Activated CD8-positive, alpha-beta T cell treated with anti-CD3 and anti-CD28 coated beads for 36 hours (primary cell): ENCODE measurements at regions not wholly inside any gene's neighbourhood (a gene's known extent, or its start where the extent isn't known, plus 50 kb on each side); places are given as distances from the start of the nearest gene placed in this dataset.

ENCODE experiments used
- ATAC-seq: fragments of 200-7000 bp; cut with Tn5 transposase; one replicate; pipeline ENCODE4 v1.10.0; 2021; ENCODE audit warnings: mild to moderate bottlenecking, moderate library complexity
- CTCF ChIA-PET: fragments of 350-600 bp; sonication (Branson Sonifier 250); formaldehyde crosslinking; loops from one replicate; lab custom pipeline; 2021; ENCODE audit warnings: antibody characterized with exemption; lab: Charles Lee
- POLR2A ChIA-PET: fragments of 350-600 bp; sonication (Branson Sonifier 250); formaldehyde crosslinking; loops from one replicate; lab custom pipeline; 2021; ENCODE audit warnings: antibody characterized with exemption; lab: Charles Lee
- DNase-seq: peaks from one replicate; pipeline ENCODE4 v3.0.0-alpha.2; 2020
- H3K27ac Mint-ChIP-seq: one replicate; pipeline ENCODE4 v1.8.0; 2021; ENCODE audit warnings: mild to moderate bottlenecking, mixed read lengths
- H3K27me3 Mint-ChIP-seq: one replicate; pipeline ENCODE4 v1.8.0; 2021; ENCODE audit warnings: mixed read lengths
- H3K36me3 Mint-ChIP-seq: one replicate; pipeline ENCODE4 v1.8.0; 2021; ENCODE audit warnings: low read depth, mixed read lengths
- H3K4me1 Mint-ChIP-seq: one replicate; pipeline ENCODE4 v1.8.0; 2021; ENCODE audit warnings: low read depth, mixed read lengths
- H3K4me3 Mint-ChIP-seq: one replicate; pipeline ENCODE4 v1.8.0; 2021; ENCODE audit warnings: mild to moderate bottlenecking, moderate library complexity, mixed read lengths
- H3K9me3 Mint-ChIP-seq: one replicate; pipeline ENCODE4 v1.8.0; 2021; ENCODE audit warnings: mixed read lengths
- intact Hi-C: fragments of 100-400 bp; cut with micrococcal nuclease; formaldehyde crosslinking; loops from one replicate; pipeline ENCODE4 v1.10.0; 2022
- TF ChIP-seq, protein P1 (sequence below): fragments of 200-600 bp; IDR thresholded peaks from one replicate; pipeline ENCODE4 v1.8.0; 2022; ENCODE audit warnings: antibody characterized with exemption, mild to moderate bottlenecking

DNA sequence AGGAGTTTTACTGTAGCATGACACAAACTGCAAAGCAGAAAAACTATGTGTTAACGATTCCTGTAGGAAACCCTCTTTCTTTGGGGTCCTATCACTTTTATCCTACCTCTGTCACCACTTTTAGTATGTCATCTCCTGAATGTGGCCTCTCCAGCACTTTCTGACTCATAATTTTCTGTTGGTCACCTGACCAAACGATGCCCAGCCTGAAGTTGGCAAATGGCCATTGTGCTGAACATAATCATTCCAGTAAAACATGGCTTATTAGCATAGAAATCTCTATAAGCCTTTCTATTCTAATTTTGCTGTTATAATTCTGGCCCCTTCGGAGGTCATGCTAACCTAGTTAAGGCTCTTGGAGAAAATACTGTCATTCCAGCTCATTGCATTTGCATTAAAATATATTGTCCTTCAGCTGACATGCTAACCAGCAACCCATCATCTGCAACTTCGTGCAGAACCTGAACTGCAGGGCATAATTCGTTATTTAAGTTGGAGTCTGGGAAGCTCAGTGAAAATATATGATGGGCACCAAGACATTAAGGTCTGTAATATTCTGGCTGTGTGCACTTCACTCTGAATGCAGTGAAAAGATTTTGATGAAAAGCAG lies 140.3 kb downstream of the NMUR2 start:
- no peak for ATAC-seq
- H3K27ac Mint-ChIP-seq = no peak overlapping the region
- TF ChIP-seq, protein P1, sequence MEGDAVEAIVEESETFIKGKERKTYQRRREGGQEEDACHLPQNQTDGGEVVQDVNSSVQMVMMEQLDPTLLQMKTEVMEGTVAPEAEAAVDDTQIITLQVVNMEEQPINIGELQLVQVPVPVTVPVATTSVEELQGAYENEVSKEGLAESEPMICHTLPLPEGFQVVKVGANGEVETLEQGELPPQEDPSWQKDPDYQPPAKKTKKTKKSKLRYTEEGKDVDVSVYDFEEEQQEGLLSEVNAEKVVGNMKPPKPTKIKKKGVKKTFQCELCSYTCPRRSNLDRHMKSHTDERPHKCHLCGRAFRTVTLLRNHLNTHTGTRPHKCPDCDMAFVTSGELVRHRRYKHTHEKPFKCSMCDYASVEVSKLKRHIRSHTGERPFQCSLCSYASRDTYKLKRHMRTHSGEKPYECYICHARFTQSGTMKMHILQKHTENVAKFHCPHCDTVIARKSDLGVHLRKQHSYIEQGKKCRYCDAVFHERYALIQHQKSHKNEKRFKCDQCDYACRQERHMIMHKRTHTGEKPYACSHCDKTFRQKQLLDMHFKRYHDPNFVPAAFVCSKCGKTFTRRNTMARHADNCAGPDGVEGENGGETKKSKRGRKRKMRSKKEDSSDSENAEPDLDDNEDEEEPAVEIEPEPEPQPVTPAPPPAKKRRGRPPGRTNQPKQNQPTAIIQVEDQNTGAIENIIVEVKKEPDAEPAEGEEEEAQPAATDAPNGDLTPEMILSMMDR = no peak
- no peaks in the 10 kb centered on the region for H3K4me1 Mint-ChIP-seq
- H3K27me3 Mint-ChIP-seq = no peaks in the 10 kb centered on the region
- CTCF ChIA-PET = no interaction called here
- intact Hi-C loops = no loop called here
- POLR2A ChIA-PET = no interaction called here
- DNase-seq = no peak
- no peaks in the 10 kb centered on the region for H3K9me3 Mint-ChIP-seq
- no peaks in the 10 kb centered on the region for H3K36me3 Mint-ChIP-seq
- H3K4me3 Mint-ChIP-seq = no peak overlapping the region

DNA sequence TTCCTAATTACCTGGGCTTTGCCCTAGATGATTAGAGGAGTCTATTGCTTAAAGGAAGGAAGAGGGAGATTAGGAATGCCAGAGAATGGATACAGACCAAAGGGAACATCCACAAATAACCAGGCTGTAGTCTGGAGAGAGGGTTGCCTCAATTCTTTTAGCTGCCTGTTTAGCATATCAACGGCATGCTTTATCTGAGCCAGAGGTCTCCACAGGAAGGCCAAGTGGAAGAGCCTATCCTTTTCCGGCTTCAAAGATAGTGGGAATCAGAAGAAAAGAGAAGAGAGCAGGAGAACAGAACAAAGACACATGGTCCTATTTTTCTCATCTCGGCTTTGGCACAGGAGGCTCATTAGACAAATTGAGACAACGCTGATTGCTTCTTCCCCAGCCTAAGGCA lies 142.4 kb downstream of the NMUR2 start:
- H3K9me3 Mint-ChIP-seq = no peaks in the 10 kb centered on the region
- no peaks in the 10 kb centered on the region for H3K36me3 Mint-ChIP-seq
- ATAC-seq (no peak), DNase-seq (no peak)
- CTCF ChIA-PET = interaction anchor here (0.6 kb wide), 1 partner anchor 298 kb away, joined by 3 read pairs; no protein-coding TSS in a partner anchor
- TF ChIP-seq, protein P1 = no peak
- H3K27ac Mint-ChIP-seq = no peak overlapping the region
- POLR2A ChIA-PET = no interaction called here
- H3K4me3 Mint-ChIP-seq = no peak overlapping the region
- intact Hi-C loops = no loop called here
- no peaks in the 10 kb centered on the region for H3K4me1 Mint-ChIP-seq
- no peaks in the 10 kb centered on the region for H3K27me3 Mint-ChIP-seq

DNA sequence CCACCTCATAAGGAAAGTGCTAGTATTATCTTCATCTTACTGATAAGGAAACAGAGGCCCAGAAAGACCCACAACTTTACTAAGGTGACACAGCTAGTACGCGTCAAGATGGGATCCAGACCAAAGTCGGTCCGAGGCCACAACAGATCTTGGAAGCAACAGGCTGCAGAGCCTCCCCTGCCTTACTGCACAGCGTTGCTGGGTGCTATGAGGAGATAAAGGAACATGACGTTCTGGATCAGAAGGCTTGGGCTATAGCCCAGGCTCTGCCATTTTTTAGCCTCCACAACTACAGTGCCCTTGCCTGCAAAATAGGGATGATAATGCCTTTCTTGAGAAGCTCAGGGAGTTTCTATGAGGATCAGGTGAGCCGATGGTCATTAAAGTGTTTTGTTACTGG lies 144.1 kb downstream of the NMUR2 start:
- Mint-ChIP-seq H3K27me3 (no peaks in the 10 kb centered on the region), H3K4me1 (no peaks in the 10 kb centered on the region), H3K27ac (no peak overlapping the region), H3K36me3 (no peaks in the 10 kb centered on the region), H3K9me3 (no peaks in the 10 kb centered on the region), H3K4me3 (no peak overlapping the region)
- DNase-seq (no peak), ATAC-seq (no peak)
- ChIA-PET POLR2A (no interaction called here), CTCF (no interaction called here)
- TF ChIP-seq, protein P1 = no peak
- intact Hi-C loops = no loop called here

DNA sequence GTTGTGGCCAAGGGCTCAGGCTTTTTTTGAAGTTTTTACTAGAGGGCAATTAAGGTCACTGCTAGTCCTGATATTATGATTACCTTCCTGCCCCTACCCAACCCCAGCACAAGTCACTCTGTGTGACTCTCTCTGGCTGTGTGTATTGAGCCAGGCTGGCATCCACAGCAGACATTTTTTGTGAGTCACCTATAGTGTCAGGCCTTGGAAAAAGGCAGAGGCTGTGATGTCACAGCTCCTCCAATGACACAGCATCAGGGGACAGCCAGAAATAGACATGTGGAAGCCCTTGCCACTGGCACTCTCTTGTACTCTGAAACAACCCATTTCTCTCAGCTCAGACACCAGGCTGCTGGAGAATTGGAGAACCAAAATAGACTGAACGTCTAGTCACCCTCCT lies 145.4 kb downstream of the NMUR2 start:
- peaks cover 2% of the 10 kb centered on the region for H3K27me3 Mint-ChIP-seq
- no peaks in the 10 kb centered on the region for H3K9me3 Mint-ChIP-seq
- TF ChIP-seq, protein P1 = no peak
- ATAC-seq (no peak), DNase-seq (peak; percentile 1)
- no peak overlapping the region for H3K4me3 Mint-ChIP-seq
- POLR2A ChIA-PET = no interaction called here
- no peak overlapping the region for H3K27ac Mint-ChIP-seq
- no peaks in the 10 kb centered on the region for H3K4me1 Mint-ChIP-seq
- H3K36me3 Mint-ChIP-seq = no peaks in the 10 kb centered on the region
- CTCF ChIA-PET = no interaction called here
- intact Hi-C loops = no loop called here

DNA sequence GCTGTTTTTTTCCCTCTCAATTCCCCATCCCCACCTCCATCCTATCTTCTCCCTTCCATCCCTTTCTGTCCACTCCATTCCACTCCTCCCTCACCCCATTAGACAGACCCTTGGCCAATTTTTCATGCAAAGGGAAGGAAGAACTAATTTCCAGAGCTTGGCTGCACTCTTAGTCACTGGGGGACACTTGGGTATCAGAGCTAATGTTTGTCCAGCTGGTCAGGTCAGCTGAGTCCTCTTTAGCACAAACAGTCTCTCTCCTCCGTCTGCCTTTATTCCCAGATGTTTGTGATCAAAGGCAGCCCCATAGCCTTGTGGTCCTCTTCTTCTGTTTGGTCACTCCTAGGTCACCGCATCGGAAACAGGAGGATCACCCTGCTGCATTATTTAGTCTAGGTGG lies 148.5 kb downstream of the NMUR2 start:
- Mint-ChIP-seq H3K4me1 (no peaks in the 10 kb centered on the region), H3K36me3 (no peaks in the 10 kb centered on the region), H3K27me3 (peaks cover 2% of the 10 kb centered on the region), H3K27ac (no peak overlapping the region), H3K4me3 (no peak overlapping the region), H3K9me3 (no peaks in the 10 kb centered on the region)
- DNase-seq = no peak
- intact Hi-C loops = no loop called here
- ChIA-PET CTCF (no interaction called here), POLR2A (no interaction called here)
- TF ChIP-seq, protein P1 = no peak
- no peak for ATAC-seq
